ENCODE measurements at regions not wholly inside any gene's neighbourhood (a gene's known extent, or its start where the extent isn't known, plus 50 kb on each side); places are given as distances from the start of the nearest gene placed in this dataset.

DNA sequence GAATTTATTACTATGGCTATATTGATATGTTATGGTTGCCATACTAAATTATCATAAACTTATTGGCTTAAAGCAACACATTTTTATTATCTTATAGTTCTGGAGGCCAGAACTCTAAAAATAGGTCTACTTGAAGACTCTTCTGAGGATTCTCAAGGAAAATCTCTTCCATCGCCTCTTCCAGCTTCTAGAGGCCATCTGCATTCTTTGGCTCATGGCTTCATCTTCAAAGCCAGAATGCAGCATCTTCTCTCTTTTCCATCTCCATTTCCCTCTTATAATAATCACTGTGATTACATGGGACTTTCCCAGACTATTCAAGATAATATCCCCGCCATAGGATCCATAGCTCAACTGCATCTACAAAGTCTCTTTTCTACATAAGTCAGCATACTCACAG lies 385.4 kb downstream of the RMST start:
- Histone ChIP-seq H3K4me3 (ENCODE audit: low read length) (no peak overlapping the region), H3K9me2 (ENCODE audit: insufficient read depth, low read length) (no peaks in the 10 kb centered on the region), H4K20me1 (ENCODE audit: insufficient read depth) (no peaks in the 10 kb centered on the region), H3K27ac (ENCODE audit: low read length) (no peak overlapping the region), H3K36me3 (ENCODE audit: insufficient read depth, low read length) (no peaks in the 10 kb centered on the region), H3K9ac (ENCODE audit: low read length) (no peak overlapping the region), H3K27me3 (ENCODE audit: insufficient read depth, low read depth, low read length) (no peaks in the 10 kb centered on the region), H2AFZ (ENCODE audit: low read depth, low read length) (no peak overlapping the region), H3K4me2 (ENCODE audit: low read length) (no peak overlapping the region), H3F3A (ENCODE audit: insufficient read depth, low read length, poor library complexity, severe bottlenecking) (no peaks in the 10 kb centered on the region), H3K9me3 (ENCODE audit: low read length) (no peaks in the 10 kb centered on the region), H3K79me2 (replicated peaks; ENCODE audit: insufficient read depth, low read length) (no peaks in the 10 kb centered on the region)
- no peak for TF ChIP-seq MXI1 (conservative IDR thresholded peaks at IDR 0.05; ENCODE audit: poor library complexity, severe bottlenecking)
- no peak for TF ChIP-seq RAD21 (conservative IDR thresholded peaks at IDR 0.05)
- TF ChIP-seq EZH2 (IDR thresholded peaks at IDR 0.05; ENCODE audit: borderline replicate concordance, insufficient read depth, low read length, poor library complexity, severe bottlenecking) = no peak
- no peak for TF ChIP-seq REST (IDR thresholded peaks at IDR 0.05; ENCODE audit: borderline replicate concordance)
- TF ChIP-seq TAF1 (IDR thresholded peaks at IDR 0.05; ENCODE audit: low read depth) = no peak
- no peak for TF ChIP-seq CTCF (IDR thresholded peaks at IDR 0.05; ENCODE audit: poor library complexity, severe bottlenecking)
- no peak for TF ChIP-seq EP300 (conservative IDR thresholded peaks at IDR 0.05; ENCODE audit: poor library complexity, severe bottlenecking)
- TF ChIP-seq POLR2AphosphoS5 (IDR thresholded peaks at IDR 0.05) = no peak
- TF ChIP-seq SMC3 (conservative IDR thresholded peaks at IDR 0.05; ENCODE audit: poor library complexity) = no peak

GRCh38 chr12:97854477-97854876 lies 391.9 kb downstream of the RMST start:
- Histone ChIP-seq H3K36me3 (ENCODE audit: insufficient read depth, low read length) (no peaks in the 10 kb centered on the region), H3K9me3 (ENCODE audit: low read length) (no peaks in the 10 kb centered on the region), H4K20me1 (ENCODE audit: insufficient read depth) (no peaks in the 10 kb centered on the region), H3F3A (ENCODE audit: insufficient read depth, low read length, poor library complexity, severe bottlenecking) (no peaks in the 10 kb centered on the region), H3K9ac (ENCODE audit: low read length) (no peak overlapping the region), H3K27ac (ENCODE audit: low read length) (no peak overlapping the region), H3K9me2 (ENCODE audit: insufficient read depth, low read length) (no peaks in the 10 kb centered on the region), H3K79me2 (replicated peaks; ENCODE audit: insufficient read depth, low read length) (no peaks in the 10 kb centered on the region), H3K27me3 (ENCODE audit: insufficient read depth, low read depth, low read length) (no peaks in the 10 kb centered on the region), H3K4me3 (ENCODE audit: low read length) (no peak overlapping the region), H2AFZ (ENCODE audit: low read depth, low read length) (no peak overlapping the region), H3K4me2 (ENCODE audit: low read length) (no peak overlapping the region)
- no peak for TF ChIP-seq CTCF (IDR thresholded peaks at IDR 0.05; ENCODE audit: poor library complexity, severe bottlenecking)
- no peak for TF ChIP-seq MXI1 (conservative IDR thresholded peaks at IDR 0.05; ENCODE audit: poor library complexity, severe bottlenecking)
- TF ChIP-seq EZH2 (IDR thresholded peaks at IDR 0.05; ENCODE audit: borderline replicate concordance, insufficient read depth, low read length, poor library complexity, severe bottlenecking) = no peak
- no peak for TF ChIP-seq EP300 (conservative IDR thresholded peaks at IDR 0.05; ENCODE audit: poor library complexity, severe bottlenecking)
- no peak for TF ChIP-seq REST (IDR thresholded peaks at IDR 0.05; ENCODE audit: borderline replicate concordance)
- TF ChIP-seq RAD21 (conservative IDR thresholded peaks at IDR 0.05) = no peak
- TF ChIP-seq TAF1 (IDR thresholded peaks at IDR 0.05; ENCODE audit: low read depth) = no peak
- TF ChIP-seq SMC3 (conservative IDR thresholded peaks at IDR 0.05; ENCODE audit: poor library complexity) = no peak
- no peak for TF ChIP-seq POLR2AphosphoS5 (IDR thresholded peaks at IDR 0.05)

Measured in neural cell (in vitro differentiated cells).